ENCODE measurements at regions not wholly inside any gene's neighbourhood (a gene's known extent, or its start where the extent isn't known, plus 50 kb on each side); places are given as distances from the start of the nearest gene placed in this dataset.

DNA sequence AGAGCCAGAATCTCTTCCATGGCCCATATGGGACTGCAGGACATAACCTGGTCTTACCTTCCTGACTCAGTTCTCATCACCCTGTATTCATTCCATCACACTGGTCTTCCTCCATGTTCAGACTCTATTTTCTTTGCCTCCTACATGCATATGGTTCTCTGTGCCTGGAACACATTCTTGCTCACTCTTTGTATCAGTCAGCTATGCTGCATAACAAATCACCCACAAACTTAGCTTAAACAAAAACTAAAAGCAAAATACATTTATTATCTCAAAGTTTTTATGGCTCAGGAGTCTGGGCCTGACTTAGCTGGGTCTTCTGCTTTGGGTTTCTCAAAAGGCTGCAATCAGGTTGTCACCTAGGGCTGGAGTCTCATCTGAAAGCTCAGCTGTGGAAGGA lies 712.6 kb upstream of the TBX3 start:
- TF ChIP-seq EZH2 (IDR thresholded peaks at IDR 0.05; ENCODE audit: insufficient read depth, poor library complexity, severe bottlenecking) (no peak), EZH2phosphoT487 (IDR thresholded peaks at IDR 0.05; ENCODE audit: insufficient read depth, low read depth) (no peak)

All from GM23248 (cell line).